OCI-LY3 (cell line): ENCODE measurements at regions not wholly inside any gene's neighbourhood (a gene's known extent, or its start where the extent isn't known, plus 50 kb on each side); places are given as distances from the start of the nearest gene placed in this dataset.

ENCODE experiments used
- H2AFZ ChIP-seq: fragments of 200-600, 300-600 bp; shearing (Covaris generic); 2 replicates; pipeline ENCODE4 v1.6.0; 2014; ENCODE audit warnings: antibody characterized with exemption, low read depth, low read length
- H3K27ac ChIP-seq: fragments of 200-600, 300-600 bp; sonication (generic); 2 replicates; pipeline ENCODE4 v1.5.1; 2014; ENCODE audit warnings: mild to moderate bottlenecking, low read length, moderate library complexity, mixed read lengths
- H3K27me3 ChIP-seq: fragments of 200-600, 300-600 bp; sonication (generic); 2 replicates; pipeline ENCODE4 v1.6.1; 2014; ENCODE audit warnings: low read depth, low read length, mixed read lengths
- H3K36me3 ChIP-seq: fragments of 200-600, 300-600 bp; sonication (generic); replicated peaks from 2 replicates; pipeline ENCODE3; 2014; ENCODE audit warnings: low read depth, low read length, mixed read lengths
- H3K4me1 ChIP-seq: fragments of 300-600, 200-600 bp; sonication (generic); 2 replicates; pipeline ENCODE4 v1.6.1; 2014; ENCODE audit warnings: low read length, mixed read lengths
- H3K4me2 ChIP-seq: fragments of 200-600, 300-600 bp; sonication (generic); 2 replicates; pipeline ENCODE4 v1.6.1; 2014; ENCODE audit warnings: low read length, mixed read lengths
- H3K4me3 ChIP-seq: fragments of 300-600, 200-600 bp; sonication (generic); 2 replicates; pipeline ENCODE4 v1.5.1; 2014; ENCODE audit warnings: antibody characterized with exemption, mild to moderate bottlenecking, low read length, moderate library complexity
- H3K79me2 ChIP-seq: fragments of 300-600, 200-600 bp; shearing (Covaris generic); 2 replicates; pipeline ENCODE4 v1.6.1; 2014; ENCODE audit warnings: mild to moderate bottlenecking, low read length, mixed read lengths
- H3K9ac ChIP-seq: fragments of 300-600, 200-600 bp; shearing (Covaris generic); 2 replicates; pipeline ENCODE4 v1.6.0; 2014; ENCODE audit warnings: mild to moderate bottlenecking, low read length, moderate library complexity
- H3K9me3 ChIP-seq: fragments of 200-600, 300-600 bp; shearing (Covaris generic); 2 replicates; pipeline ENCODE4 v1.6.1; 2014; ENCODE audit warnings: low read length, mixed read lengths; ENCODE audit not compliant: insufficient read depth
- H4K20me1 ChIP-seq: fragments of 200-600, 300-600 bp; sonication (generic); 2 replicates; pipeline ENCODE4 v1.6.1; 2016; ENCODE audit warnings: low read length, mixed read lengths; ENCODE audit not compliant: insufficient read depth
- CTCF ChIP-seq: fragments of 200-600, 300-600 bp; sonication (generic); IDR thresholded peaks from 2 replicates; pipeline ENCODE4 v1.5.1; 2014; ENCODE audit warnings: antibody characterized with exemption, low read length, low read depth
- EZH2phosphoT487 ChIP-seq: fragments of 200-600 bp; shearing (Covaris generic); IDR thresholded peaks from 2 replicates; pipeline ENCODE4 v1.6.1; 2018; ENCODE audit warnings: antibody characterized with exemption, mixed run types, low read depth

- Histone ChIP-seq H2AFZ (no peak overlapping the region), H3K4me2 (no peak overlapping the region), H3K9me3 (no peaks in the 10 kb centered on the region), H3K36me3 (no peaks in the 10 kb centered on the region), H4K20me1 (no peaks in the 10 kb centered on the region), H3K27me3 (no peaks in the 10 kb centered on the region), H3K4me1 (no peaks in the 10 kb centered on the region), H3K27ac (no peak overlapping the region), H3K4me3 (no peak overlapping the region), H3K9ac (no peak overlapping the region), H3K79me2 (no peaks in the 10 kb centered on the region)
- TF ChIP-seq CTCF (no peak), EZH2phosphoT487 (no peak)
These were observed 894.1 kb downstream of the SLC4A3 start for GRCh38 chr2:220521551-220521950.

GRCh38 chr2:220528180-220528675 lies 900.8 kb downstream of the SLC4A3 start:
- Histone ChIP-seq H3K9ac (no peak overlapping the region), H3K27me3 (no peaks in the 10 kb centered on the region), H3K27ac (no peak overlapping the region), H3K4me1 (no peaks in the 10 kb centered on the region), H3K36me3 (no peaks in the 10 kb centered on the region), H2AFZ (no peak overlapping the region), H3K79me2 (no peaks in the 10 kb centered on the region), H4K20me1 (no peaks in the 10 kb centered on the region), H3K4me3 (no peak overlapping the region), H3K4me2 (no peak overlapping the region), H3K9me3 (no peaks in the 10 kb centered on the region)
- TF ChIP-seq CTCF, result no peak
- TF ChIP-seq EZH2phosphoT487, result no peak

GRCh38 chr2:220531216-220531615 lies 903.8 kb downstream of the SLC4A3 start:
- Histone ChIP-seq H3K9ac (no peak overlapping the region), H3K4me1 (peaks cover 4% of the 10 kb centered on the region; the same call in 1 of the 2 replicates), H2AFZ (no peak overlapping the region), H3K79me2 (no peaks in the 10 kb centered on the region), H3K9me3 (peaks cover 3% of the 10 kb centered on the region; the same call in 1 of the 2 replicates), H3K36me3 (peaks cover 4% of the 10 kb centered on the region), H3K27ac (no peak overlapping the region), H3K4me3 (no peak overlapping the region), H3K27me3 (no peaks in the 10 kb centered on the region), H3K4me2 (no peak overlapping the region), H4K20me1 (no peaks in the 10 kb centered on the region)
- TF ChIP-seq EZH2phosphoT487, result no peak
- TF ChIP-seq CTCF, result no peak

GRCh38 chr2:220533485-220533884 lies 906.1 kb downstream of the SLC4A3 start:
- Histone ChIP-seq H2AFZ (no peak overlapping the region), H3K4me2 (no peak overlapping the region), H4K20me1 (no peaks in the 10 kb centered on the region), H3K4me1 (peaks cover 4% of the 10 kb centered on the region; the same call in 1 of the 2 replicates), H3K79me2 (no peaks in the 10 kb centered on the region), H3K9me3 (peaks cover 3% of the 10 kb centered on the region; the same call in 1 of the 2 replicates), H3K9ac (no peak overlapping the region), H3K27me3 (no peaks in the 10 kb centered on the region), H3K36me3 (peaks cover 4% of the 10 kb centered on the region), H3K4me3 (no peak overlapping the region), H3K27ac (no peak overlapping the region)
- peak; percentile 11; the same call in 1 of the 2 replicates for TF ChIP-seq CTCF
- TF ChIP-seq EZH2phosphoT487, result no peak
